Astrocyte (in vitro differentiated cells and primary cell): ENCODE measurements at regions not wholly inside any gene's neighbourhood (a gene's known extent, or its start where the extent isn't known, plus 50 kb on each side); places are given as distances from the start of the nearest gene placed in this dataset.

ENCODE experiments used
- DNase-seq: peaks from one replicate; pipeline ENCODE4 v3.0.0-alpha.2; 2010; ENCODE audit warnings: low read depth
- FAIRE-seq: peaks from 2 replicates; lab custom pipeline; 2011; peaks lifted over from hg19 to GRCh38; lab: Jason Lieb, UNC
- H2AFZ ChIP-seq: 2 replicates; pipeline ENCODE4 v1.6.0; 2012; ENCODE audit warnings: low read depth, low read length, inconsistent platforms
- H3K27ac ChIP-seq: 2 replicates; pipeline ENCODE4 v1.5.1; 2011; ENCODE audit warnings: low read depth, low read length, inconsistent platforms
- H3K27me3 ChIP-seq: 2 replicates; pipeline ENCODE4 v1.6.0; 2011; ENCODE audit warnings: low read length, inconsistent platforms; ENCODE audit not compliant: insufficient read depth
- H3K36me3 ChIP-seq: 2 replicates; pipeline ENCODE4 v1.5.1; 2011; ENCODE audit warnings: low read length, inconsistent platforms; ENCODE audit not compliant: insufficient read depth
- H3K4me1 ChIP-seq: 2 replicates; pipeline ENCODE4 v1.5.1; 2011; ENCODE audit warnings: low read length, inconsistent platforms; ENCODE audit not compliant: insufficient read depth
- H3K4me2 ChIP-seq: 2 replicates; pipeline ENCODE4 v1.6.0; 2012; ENCODE audit warnings: low read length, inconsistent platforms
- H3K4me3 ChIP-seq: 2 replicates; pipeline ENCODE4 v1.5.1; 2011; ENCODE audit warnings: low read depth, mild to moderate bottlenecking, low read length, inconsistent platforms; ENCODE audit not compliant: insufficient read depth
- H3K79me2 ChIP-seq: 2 replicates; pipeline ENCODE4 v1.6.0; 2012; ENCODE audit warnings: mild to moderate bottlenecking, low read length, inconsistent platforms; ENCODE audit not compliant: insufficient read depth
- H3K9ac ChIP-seq: 2 replicates; pipeline ENCODE4 v1.6.0; 2012; ENCODE audit warnings: mild to moderate bottlenecking, low read length, inconsistent platforms
- H3K9me3 ChIP-seq: 2 replicates; pipeline ENCODE4 v1.5.1; 2012; ENCODE audit warnings: low read depth, mild to moderate bottlenecking, low read length, inconsistent platforms; ENCODE audit not compliant: insufficient read depth
- H4K20me1 ChIP-seq: 2 replicates; pipeline ENCODE4 v1.6.0; 2012; ENCODE audit warnings: low read length, inconsistent platforms; ENCODE audit not compliant: insufficient read depth
- H3K27ac Mint-ChIP-seq: one replicate; pipeline ENCODE4 v1.8.0; 2021; ENCODE audit warnings: mild to moderate bottlenecking, mixed read lengths; ENCODE audit not compliant: unreplicated experiment
- H3K27me3 Mint-ChIP-seq: one replicate; pipeline ENCODE4 v1.8.0; 2021; ENCODE audit warnings: low read depth, mixed read lengths; ENCODE audit not compliant: unreplicated experiment
- H3K36me3 Mint-ChIP-seq: one replicate; pipeline ENCODE4 v1.8.0; 2021; ENCODE audit warnings: low read depth, mixed read lengths; ENCODE audit not compliant: unreplicated experiment
- H3K4me1 Mint-ChIP-seq: one replicate; pipeline ENCODE4 v1.8.0; 2021; ENCODE audit warnings: low read depth, mixed read lengths; ENCODE audit not compliant: unreplicated experiment
- H3K4me3 Mint-ChIP-seq: one replicate; pipeline ENCODE4 v1.8.0; 2021; ENCODE audit warnings: mild to moderate bottlenecking, moderate library complexity, mixed read lengths; ENCODE audit not compliant: unreplicated experiment
- H3K9me3 Mint-ChIP-seq: one replicate; pipeline ENCODE4 v1.8.0; 2021; ENCODE audit warnings: mild to moderate bottlenecking, mixed read lengths; ENCODE audit not compliant: unreplicated experiment
- CTCF ChIP-seq: IDR thresholded peaks from 2 replicates; pipeline ENCODE4 v1.5.1; 2011; ENCODE audit warnings: low read depth, mild to moderate bottlenecking, inconsistent platforms, low read length, moderate library complexity; ENCODE audit not compliant: insufficient read depth
- EZH2 ChIP-seq: IDR thresholded peaks from 2 replicates; pipeline ENCODE4 v1.6.1; 2012; ENCODE audit warnings: mild to moderate bottlenecking, low read length, inconsistent platforms; ENCODE audit not compliant: insufficient read depth

GRCh38 chr2:216770717-216771116 lies 75.4 kb upstream of the IGFBP5 start:
- no peak for DNase-seq
- Histone ChIP-seq H2AFZ (no peak overlapping the region), H3K9ac (no peak overlapping the region), H3K36me3 (no peaks in the 10 kb centered on the region), H3K4me1 (peaks cover 29% of the 10 kb centered on the region), H3K4me3 (no peak overlapping the region), H3K27ac (no peak overlapping the region), H3K9me3 (no peaks in the 10 kb centered on the region), H3K79me2 (no peaks in the 10 kb centered on the region), H3K4me2 (no peak overlapping the region), H4K20me1 (no peaks in the 10 kb centered on the region), H3K27me3 (peaks cover 2% of the 10 kb centered on the region)
- no peak for TF ChIP-seq CTCF
- no peak for TF ChIP-seq EZH2
- H3K4me1 Mint-ChIP-seq, result peaks cover 28% of the 10 kb centered on the region
- FAIRE-seq, result no peak
- no peak overlapping the region for H3K4me3 Mint-ChIP-seq
- peaks cover 8% of the 10 kb centered on the region for H3K27me3 Mint-ChIP-seq
- H3K9me3 Mint-ChIP-seq, result peaks cover 1% of the 10 kb centered on the region
- H3K27ac Mint-ChIP-seq, result no peak overlapping the region
- no peaks in the 10 kb centered on the region for H3K36me3 Mint-ChIP-seq

- no peak overlapping the region for H3K27ac Mint-ChIP-seq
- no peak for DNase-seq
- peaks cover 24% of the 10 kb centered on the region for H3K4me1 Mint-ChIP-seq
- no peak for FAIRE-seq
- Histone ChIP-seq H2AFZ (no peak overlapping the region), H3K27ac (no peak overlapping the region), H3K4me1 (peaks cover 23% of the 10 kb centered on the region), H3K4me3 (no peak overlapping the region), H4K20me1 (no peaks in the 10 kb centered on the region), H3K27me3 (peaks cover 2% of the 10 kb centered on the region), H3K9ac (no peak overlapping the region), H3K9me3 (no peaks in the 10 kb centered on the region), H3K36me3 (no peaks in the 10 kb centered on the region), H3K4me2 (no peak overlapping the region), H3K79me2 (no peaks in the 10 kb centered on the region)
- H3K9me3 Mint-ChIP-seq, result peaks cover 1% of the 10 kb centered on the region
- no peak overlapping the region for H3K4me3 Mint-ChIP-seq
- H3K27me3 Mint-ChIP-seq, result peaks cover 8% of the 10 kb centered on the region
- no peaks in the 10 kb centered on the region for H3K36me3 Mint-ChIP-seq
- TF ChIP-seq EZH2 (no peak), CTCF (no peak)
Measured at GRCh38 chr2:216770050-216770449, 74.7 kb upstream of the IGFBP5 start.

- FAIRE-seq, result no peak
- peaks cover 21% of the 10 kb centered on the region for H3K4me1 Mint-ChIP-seq
Measured at GRCh38 chr2:216769626-216770025, 74.3 kb upstream of the IGFBP5 start.

More at GRCh38 chr2:216769626-216770025, 74.3 kb upstream of the IGFBP5 start:
- H3K4me1 ChIP-seq, result peaks cover 18% of the 10 kb centered on the region
- no peak overlapping the region for H3K27ac ChIP-seq
- DNase-seq, result no peak
- no peaks in the 10 kb centered on the region for H3K9me3 ChIP-seq
- H2AFZ ChIP-seq, result no peak overlapping the region
- peaks cover 1% of the 10 kb centered on the region for H3K9me3 Mint-ChIP-seq
- TF ChIP-seq CTCF, result no peak
- no peak for TF ChIP-seq EZH2
- H3K4me3 Mint-ChIP-seq, result no peak overlapping the region
- H3K4me2 ChIP-seq, result no peak overlapping the region
- peaks cover 8% of the 10 kb centered on the region for H3K27me3 Mint-ChIP-seq
- H3K79me2 ChIP-seq, result no peaks in the 10 kb centered on the region
- no peaks in the 10 kb centered on the region for H4K20me1 ChIP-seq
- H3K4me3 ChIP-seq, result no peak overlapping the region
- no peaks in the 10 kb centered on the region for H3K36me3 ChIP-seq
- no peak overlapping the region for H3K9ac ChIP-seq
- no peaks in the 10 kb centered on the region for H3K36me3 Mint-ChIP-seq
- peaks cover 2% of the 10 kb centered on the region for H3K27me3 ChIP-seq
- H3K27ac Mint-ChIP-seq, result no peak overlapping the region
